ENCODE measurements at regions not wholly inside any gene's neighbourhood (a gene's known extent, or its start where the extent isn't known, plus 50 kb on each side); places are given as distances from the start of the nearest gene placed in this dataset.

- TF ChIP-seq CTCF (IDR thresholded peaks at IDR 0.05; ENCODE audit: insufficient read depth, low read length) (no peak), POLR2AphosphoS5 (IDR thresholded peaks at IDR 0.05; ENCODE audit: low read depth) (no peak)
Measured at GRCh38 chr1:232333419-232333767, 296.5 kb downstream of the SIPA1L2 start.
